ENCODE measurements at regions not wholly inside any gene's neighbourhood (a gene's known extent, or its start where the extent isn't known, plus 50 kb on each side); places are given as distances from the start of the nearest gene placed in this dataset.

GRCh38 chr1:199678771-199679170 is 348.7 kb upstream of the NR5A2 start:
- no peak overlapping the region for H3K27ac ChIP-seq (ENCODE audit: extremely low read length, insufficient read depth, low read length)

GRCh38 chr1:199682081-199682480 is 345.4 kb upstream of the NR5A2 start:
- ChIA-PET CTCF (ENCODE audit: low intra/inter-chr PET ratio, low total read pairs) (no interaction called here), POLR2A (no interaction called here)
- Histone ChIP-seq H3K9me3 (ENCODE audit: low read length) (no peaks in the 10 kb centered on the region), H3K27ac (ENCODE audit: extremely low read length, insufficient read depth, low read length) (no peak overlapping the region), H3K27me3 (ENCODE audit: control insufficient read depth in 1 of 2, insufficient read depth in 2 of 2, low read length in 2 of 2) (no peaks in the 10 kb centered on the region), H3K9ac (ENCODE audit: insufficient read depth, low read depth, low read length) (no peak overlapping the region), H3K4me3 (replicated peaks in 1 of 3; ENCODE audit: insufficient read depth in 1 of 3, low read depth in 2 of 3, low read length in 3 of 3) (no peak overlapping the region), H2AFZ (ENCODE audit: low read length) (no peak overlapping the region), H3K4me1 (ENCODE audit: insufficient read depth, low read length) (no peaks in the 10 kb centered on the region), H3K79me2 (ENCODE audit: insufficient read depth, low read length) (no peaks in the 10 kb centered on the region), H4K20me1 (ENCODE audit: insufficient read depth, low read length) (no peaks in the 10 kb centered on the region), H3K36me3 (replicated peaks in 1 of 2; ENCODE audit: control insufficient read depth in 1 of 2, insufficient read depth in 2 of 2, low read length in 2 of 2) (no peaks in the 10 kb centered on the region), H3K4me2 (ENCODE audit: low read depth, low read length) (no peak overlapping the region)
- ATAC-seq (no peak), FAIRE-seq (no peak), DNase-seq (ENCODE audit: low spot score) (no peak)
- intact Hi-C loops (cut with micrococcal nuclease; ENCODE audit: unreplicated experiment) = loop anchor here (5.0 kb wide), 2 partner anchors 450 to 810 kb away; no protein-coding TSS in a partner anchor
- BruUV-seq (replicated peaks) = no TSS peak
- in situ Hi-C loops (cut with HindIII; ENCODE audit: extremely low pct_ligation_motif_present, low pct_unique_long_range_greater_than_20kb) = loop anchor here (10.0 to 25.0 kb wide), 2 partner anchors 580 to 833 kb away; no protein-coding TSS in a partner anchor
- TF ChIP-seq NR1H2 (CRISPR knock-in tag; IDR thresholded peaks at IDR 0.05; ENCODE audit: borderline replicate concordance, low read depth) (no peak), IKZF5 (CRISPR knock-in tag; IDR thresholded peaks at IDR 0.05) (no peak), ADNP (CRISPR knock-in tag; IDR thresholded peaks at IDR 0.05) (no peak), FIP1L1 (IDR thresholded peaks at IDR 0.05; ENCODE audit: borderline replicate concordance, insufficient read depth, low read depth, low read length) (no peak), ZNF563 (CRISPR knock-in tag; IDR thresholded peaks at IDR 0.05) (no peak), ZNF282 (IDR thresholded peaks at IDR 0.05; ENCODE audit: partially characterized antibody) (no peak), ZKSCAN8 (CRISPR knock-in tag; IDR thresholded peaks at IDR 0.05; ENCODE audit: borderline replicate concordance) (no peak), GATAD2A (CRISPR knock-in tag; IDR thresholded peaks at IDR 0.05) (no peak), HMGA1 (CRISPR knock-in tag; conservative IDR thresholded peaks at IDR 0.05) (no peak), SRSF1 (optimal IDR thresholded peaks at IDR 0.05; ENCODE audit: low read depth, low read length) (no peak), MAFG (CRISPR knock-in tag; IDR thresholded peaks at IDR 0.05) (no peak), KDM1A (CRISPR knock-in tag; IDR thresholded peaks at IDR 0.05) (no peak), ZNF510 (CRISPR knock-in tag; IDR thresholded peaks at IDR 0.05; ENCODE audit: low read depth) (no peak), ZNF12 (CRISPR knock-in tag; IDR thresholded peaks at IDR 0.05) (no peak)

More at GRCh38 chr1:199678771-199679170, 348.7 kb upstream of the NR5A2 start:
- DNase-seq (ENCODE audit: low spot score) (no peak), ATAC-seq (no peak), FAIRE-seq (no peak)
- no peaks in the 10 kb centered on the region for H3K9me3 ChIP-seq (ENCODE audit: low read length)
- H3K4me3 ChIP-seq (replicated peaks in 1 of 3; ENCODE audit: insufficient read depth in 1 of 3, low read depth in 2 of 3, low read length in 3 of 3) = no peak overlapping the region
- H3K4me1 ChIP-seq (ENCODE audit: insufficient read depth, low read length) = no peaks in the 10 kb centered on the region
- H3K36me3 ChIP-seq (replicated peaks in 1 of 2; ENCODE audit: control insufficient read depth in 1 of 2, insufficient read depth in 2 of 2, low read length in 2 of 2) = no peaks in the 10 kb centered on the region
- no peak overlapping the region for H2AFZ ChIP-seq (ENCODE audit: low read length)
- BruUV-seq (replicated peaks) = no TSS peak
- H4K20me1 ChIP-seq (ENCODE audit: insufficient read depth, low read length) = no peaks in the 10 kb centered on the region
- POLR2A ChIA-PET = no interaction called here
- CTCF ChIA-PET (ENCODE audit: low intra/inter-chr PET ratio, low total read pairs) = no interaction called here
- no peaks in the 10 kb centered on the region for H3K79me2 ChIP-seq (ENCODE audit: insufficient read depth, low read length)
- no peaks in the 10 kb centered on the region for H3K27me3 ChIP-seq (ENCODE audit: control insufficient read depth in 1 of 2, insufficient read depth in 2 of 2, low read length in 2 of 2)
- in situ Hi-C loops (cut with HindIII; ENCODE audit: extremely low pct_ligation_motif_present, low pct_unique_long_range_greater_than_20kb) (loop anchor here (25.0 kb wide), 1 partner anchor 584 kb away; no protein-coding TSS in a partner anchor), intact Hi-C loops (cut with micrococcal nuclease; ENCODE audit: unreplicated experiment) (no loop called here)
- 0% methylated on average over 1 of the region's 1 CpG for WGBS (ENCODE audit: low lambda C conversion rate)
- no peak overlapping the region for H3K9ac ChIP-seq (ENCODE audit: insufficient read depth, low read depth, low read length)
- no peak overlapping the region for H3K4me2 ChIP-seq (ENCODE audit: low read depth, low read length)
- peak; percentile 22; the same call in 1 of the 2 replicates for TF ChIP-seq CREB1 (IDR thresholded peaks at IDR 0.05)
- TF ChIP-seq CREB1 (CRISPR knock-in tag; IDR thresholded peaks at IDR 0.05) = no peak
- no peak for TF ChIP-seq KLF11 (CRISPR knock-in tag; IDR thresholded peaks at IDR 0.05)
- TF ChIP-seq ZNF790 (CRISPR knock-in tag; IDR thresholded peaks at IDR 0.05; ENCODE audit: borderline replicate concordance) = no peak
- no peak for TF ChIP-seq SALL2 (CRISPR knock-in tag; IDR thresholded peaks at IDR 0.05)
